GM12878 (cell line): ENCODE measurements at regions not wholly inside any gene's neighbourhood (a gene's known extent, or its start where the extent isn't known, plus 50 kb on each side); places are given as distances from the start of the nearest gene placed in this dataset.

Experiments used
- ATF7 ChIP-seq: fragments of 450-650 bp; IDR thresholded peaks from 2 replicates; pipeline ENCODE4 v1.6.1; 2016; ENCODE audit warnings: low read depth, mild to moderate bottlenecking
- BCL11A ChIP-seq: IDR thresholded peaks from 2 replicates; pipeline ENCODE4 v1.6.1; 2011; ENCODE audit warnings: low read depth, low read length
- BHLHE40 ChIP-seq, 2 experiments: fragments of 450-650 bp in 1 of 2; IDR thresholded peaks; 2 replicates each; pipeline ENCODE4 v1.6.1; 2011 to 2017; ENCODE audit warnings: low read depth in 2 of 2, borderline replicate concordance in 1 of 2, improper control_type of control experiment in 1 of 2, low read length in 1 of 2, mild to moderate bottlenecking in 1 of 2
- CBFB ChIP-seq: IDR thresholded peaks from 2 replicates; pipeline ENCODE4 v1.6.1; 2016; ENCODE audit warnings: antibody characterized with exemption, low read depth
- DPF2 ChIP-seq: fragments of 450-650 bp; IDR thresholded peaks from 2 replicates; pipeline ENCODE4 v1.6.1; 2017; ENCODE audit warnings: mild to moderate bottlenecking
- EED ChIP-seq: sonication (generic); IDR thresholded peaks from 2 replicates; pipeline ENCODE4 v1.6.1; 2016; ENCODE audit warnings: antibody characterized with exemption, low read depth
- EP300 ChIP-seq, 2 experiments: fragments of 150-350 bp in 1 of 2; IDR thresholded peaks; 2 replicates each; pipeline ENCODE4 v1.6.1; 2011 to 2012; ENCODE audit warnings: low read depth in 2 of 2, low read length in 2 of 2, borderline replicate concordance in 1 of 2, improper control_type of control experiment in 1 of 2, inconsistent platforms in 1 of 2; ENCODE audit not compliant: control insufficient read depth in 1 of 2
- FOS ChIP-seq: IDR thresholded peaks from 3 replicates; pipeline ENCODE4 v1.6.1; 2011; ENCODE audit warnings: borderline replicate concordance; ENCODE audit not compliant: insufficient read length; ENCODE audit errors: extremely low read depth
- FOXM1 ChIP-seq: IDR thresholded peaks from 2 replicates; pipeline ENCODE4 v1.6.1; 2012; ENCODE audit warnings: low read depth, mild to moderate bottlenecking, inconsistent platforms, low read length, moderate library complexity
- HCFC1 ChIP-seq: fragments of 150-350 bp; IDR thresholded peaks from 2 replicates; pipeline ENCODE4 v1.6.1; 2014; ENCODE audit warnings: low read length
- IKZF1 ChIP-seq: fragments of 450-650 bp; conservative IDR thresholded peaks from 2 replicates; pipeline ENCODE4 v1.6.1; 2017; ENCODE audit warnings: antibody characterized with exemption, mild to moderate bottlenecking
- IKZF2 ChIP-seq, 2 experiments: fragments of 450-650 bp; IDR thresholded peaks; 2 replicates each; pipeline ENCODE4 v1.6.1; 2017; ENCODE audit warnings: mild to moderate bottlenecking in 2 of 2, moderate library complexity in 2 of 2
- IRF4 ChIP-seq: IDR thresholded peaks from 2 replicates; pipeline ENCODE4 v1.6.1; 2011; ENCODE audit warnings: low read depth, low read length
- JUNB ChIP-seq: IDR thresholded peaks from 2 replicates; pipeline ENCODE4 v1.6.1; 2016; ENCODE audit warnings: antibody characterized with exemption, mild to moderate bottlenecking
- KAT2A ChIP-seq: conservative IDR thresholded peaks from 2 replicates; pipeline ENCODE4 v1.6.1; 2011; ENCODE audit warnings: low read depth, low read length; ENCODE audit not compliant: control insufficient read depth
- MTA2 ChIP-seq: fragments of 450-650 bp; IDR thresholded peaks from 2 replicates; pipeline ENCODE4 v1.6.1; 2016; ENCODE audit warnings: low read depth, mild to moderate bottlenecking, moderate library complexity
- NBN ChIP-seq: fragments of 450-650 bp; IDR thresholded peaks from 2 replicates; pipeline ENCODE4 v1.6.1; 2016
- NFIC ChIP-seq: IDR thresholded peaks from 2 replicates; pipeline ENCODE4 v1.6.1; 2012; ENCODE audit warnings: low read depth, mild to moderate bottlenecking, inconsistent platforms, low read length, moderate library complexity
- NR2F1 ChIP-seq: fragments of 450-650 bp; conservative IDR thresholded peaks from 2 replicates; pipeline ENCODE4 v1.6.1; 2017; ENCODE audit warnings: mild to moderate bottlenecking
- PAX5 ChIP-seq: IDR thresholded peaks from 2 replicates; pipeline ENCODE4 v1.6.1; 2011; ENCODE audit warnings: low read depth, low read length, borderline replicate concordance
- POU2F2 ChIP-seq: IDR thresholded peaks from 3 replicates; pipeline ENCODE4 v1.6.1; 2011; ENCODE audit warnings: low read depth, mild to moderate bottlenecking, low read length, borderline replicate concordance
- RUNX3 ChIP-seq: IDR thresholded peaks from 2 replicates; pipeline ENCODE4 v1.6.1; 2012; ENCODE audit warnings: low read length, inconsistent platforms
- SUPT20H ChIP-seq: IDR thresholded peaks from 2 replicates; pipeline ENCODE4 v1.6.1; 2011; ENCODE audit warnings: low read depth, mild to moderate bottlenecking, low read length, moderate library complexity, borderline replicate concordance; ENCODE audit not compliant: control insufficient read depth
- SUZ12 ChIP-seq: fragments of 200-600 bp; sonication (generic); IDR thresholded peaks from one replicate; pipeline ENCODE4 v1.6.1; 2018; ENCODE audit warnings: antibody characterized with exemption, mild to moderate bottlenecking; ENCODE audit not compliant: unreplicated experiment
- ZNF622 ChIP-seq: fragments of 450-650 bp; IDR thresholded peaks from 2 replicates; pipeline ENCODE4 v1.6.1; 2017; ENCODE audit warnings: mild to moderate bottlenecking, inconsistent platforms
- TF ChIP-seq, protein P1 (sequence below): fragments of 450-650 bp; IDR thresholded peaks from 2 replicates; pipeline ENCODE4 v1.6.1; 2017; ENCODE audit warnings: mild to moderate bottlenecking, low read depth, inconsistent platforms; ENCODE audit not compliant: poor library complexity, severe bottlenecking
- TF ChIP-seq, protein P2 (sequence below): fragments of 450-650 bp; IDR thresholded peaks from 2 replicates; pipeline ENCODE4 v1.6.1; 2016; ENCODE audit warnings: mild to moderate bottlenecking
- TF ChIP-seq, protein P3 (sequence below): IDR thresholded peaks from 2 replicates; pipeline ENCODE4 v1.6.1; 2011; ENCODE audit warnings: mild to moderate bottlenecking, low read depth, low read length, moderate library complexity; ENCODE audit not compliant: insufficient replicate concordance

DNA sequence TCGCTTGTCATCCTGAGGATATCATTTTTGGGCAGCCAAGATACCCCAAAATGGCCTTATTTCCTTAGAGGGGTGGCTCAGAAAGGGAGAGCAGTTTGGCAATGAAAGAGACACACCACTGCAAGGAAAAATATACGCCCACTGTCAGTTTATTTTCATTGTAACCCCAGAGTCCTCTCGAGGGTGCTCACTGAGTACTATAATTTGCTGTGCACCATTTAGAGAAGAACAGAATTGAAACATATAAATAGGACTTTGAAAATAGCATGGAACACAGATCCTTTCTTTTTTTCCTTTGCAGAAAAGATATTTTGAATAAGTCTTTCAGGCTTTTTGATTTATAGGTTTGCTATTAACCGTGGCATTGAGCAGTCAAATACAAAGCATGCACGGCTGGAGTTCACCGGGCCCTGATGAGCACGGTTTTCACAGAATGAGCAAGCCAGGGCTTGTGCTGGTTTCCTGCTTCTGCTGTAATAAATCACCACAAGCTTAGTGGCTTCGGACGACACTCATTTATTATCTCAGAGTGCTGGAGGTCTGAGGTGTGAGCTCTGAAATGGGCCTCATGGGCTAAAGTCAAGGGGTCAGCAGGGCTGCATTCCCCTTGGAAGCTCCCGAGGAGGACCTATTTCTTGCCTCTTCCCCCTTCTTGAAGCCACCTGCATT, 152.3 kb downstream of the ZNF664 start (continued):
- peak; percentile 52; the same call in 1 of the 2 replicates for TF ChIP-seq FOXM1
- peak; percentile 67; the same call in 1 of the 2 replicates for TF ChIP-seq NFIC
- TF ChIP-seq JUNB, result peak; percentile 78
- peak; percentile 57; the same call in 1 of the 2 replicates for TF ChIP-seq NBN
- peak; percentile 61; the same call in 1 of the 3 replicates for TF ChIP-seq POU2F2
- TF ChIP-seq IRF4, result peak; percentile 85
- no peak for TF ChIP-seq SUPT20H
- no peak for TF ChIP-seq KAT2A
- TF ChIP-seq, protein P1, sequence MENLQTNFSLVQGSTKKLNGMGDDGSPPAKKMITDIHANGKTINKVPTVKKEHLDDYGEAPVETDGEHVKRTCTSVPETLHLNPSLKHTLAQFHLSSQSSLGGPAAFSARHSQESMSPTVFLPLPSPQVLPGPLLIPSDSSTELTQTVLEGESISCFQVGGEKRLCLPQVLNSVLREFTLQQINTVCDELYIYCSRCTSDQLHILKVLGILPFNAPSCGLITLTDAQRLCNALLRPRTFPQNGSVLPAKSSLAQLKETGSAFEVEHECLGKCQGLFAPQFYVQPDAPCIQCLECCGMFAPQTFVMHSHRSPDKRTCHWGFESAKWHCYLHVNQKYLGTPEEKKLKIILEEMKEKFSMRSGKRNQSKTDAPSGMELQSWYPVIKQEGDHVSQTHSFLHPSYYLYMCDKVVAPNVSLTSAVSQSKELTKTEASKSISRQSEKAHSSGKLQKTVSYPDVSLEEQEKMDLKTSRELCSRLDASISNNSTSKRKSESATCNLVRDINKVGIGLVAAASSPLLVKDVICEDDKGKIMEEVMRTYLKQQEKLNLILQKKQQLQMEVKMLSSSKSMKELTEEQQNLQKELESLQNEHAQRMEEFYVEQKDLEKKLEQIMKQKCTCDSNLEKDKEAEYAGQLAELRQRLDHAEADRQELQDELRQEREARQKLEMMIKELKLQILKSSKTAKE, result peak; percentile 88
- TF ChIP-seq EP300 (IDR thresholded peaks at IDR 0.05; ENCODE audit: borderline replicate concordance in 1 of 2, control insufficient read depth in 1 of 2, low read depth in 2 of 2, low read length in 2 of 2), result peak; percentile 58 to 82; a peak in 2 of 4 replicates
- no peak for TF ChIP-seq HCFC1
- 0 out of 2 replicates have a peak, but pooled peaks have one; percentile 40 for TF ChIP-seq CBFB
- TF ChIP-seq RUNX3, result peak; percentile 85
- peak; percentile 85 for TF ChIP-seq BCL11A
- TF ChIP-seq DPF2, result peak; percentile 81
- TF ChIP-seq, protein P2, sequence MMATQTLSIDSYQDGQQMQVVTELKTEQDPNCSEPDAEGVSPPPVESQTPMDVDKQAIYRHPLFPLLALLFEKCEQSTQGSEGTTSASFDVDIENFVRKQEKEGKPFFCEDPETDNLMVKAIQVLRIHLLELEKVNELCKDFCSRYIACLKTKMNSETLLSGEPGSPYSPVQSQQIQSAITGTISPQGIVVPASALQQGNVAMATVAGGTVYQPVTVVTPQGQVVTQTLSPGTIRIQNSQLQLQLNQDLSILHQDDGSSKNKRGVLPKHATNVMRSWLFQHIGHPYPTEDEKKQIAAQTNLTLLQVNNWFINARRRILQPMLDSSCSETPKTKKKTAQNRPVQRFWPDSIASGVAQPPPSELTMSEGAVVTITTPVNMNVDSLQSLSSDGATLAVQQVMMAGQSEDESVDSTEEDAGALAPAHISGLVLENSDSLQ, result peak; percentile 50
- peak; percentile 60 for TF ChIP-seq ATF7
- peak; percentile 51 for TF ChIP-seq EED
- TF ChIP-seq ZNF622, result no peak
- peak; percentile 73 for TF ChIP-seq PAX5
- TF ChIP-seq, protein P3, sequence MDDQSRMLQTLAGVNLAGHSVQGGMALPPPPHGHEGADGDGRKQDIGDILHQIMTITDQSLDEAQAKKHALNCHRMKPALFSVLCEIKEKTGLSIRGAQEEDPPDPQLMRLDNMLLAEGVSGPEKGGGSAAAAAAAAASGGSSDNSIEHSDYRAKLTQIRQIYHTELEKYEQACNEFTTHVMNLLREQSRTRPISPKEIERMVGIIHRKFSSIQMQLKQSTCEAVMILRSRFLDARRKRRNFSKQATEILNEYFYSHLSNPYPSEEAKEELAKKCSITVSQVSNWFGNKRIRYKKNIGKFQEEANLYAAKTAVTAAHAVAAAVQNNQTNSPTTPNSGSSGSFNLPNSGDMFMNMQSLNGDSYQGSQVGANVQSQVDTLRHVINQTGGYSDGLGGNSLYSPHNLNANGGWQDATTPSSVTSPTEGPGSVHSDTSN, result peak; percentile 72
- peak; percentile 78 for TF ChIP-seq NR2F1
- peak; percentile 91 for TF ChIP-seq BHLHE40 (IDR thresholded peaks at IDR 0.05; ENCODE audit: borderline replicate concordance in 1 of 2, low read depth in 2 of 2, low read length in 1 of 2)
- TF ChIP-seq SUZ12, result no peak
- peak; percentile 82 for TF ChIP-seq MTA2
- TF ChIP-seq FOS, result no peak
- TF ChIP-seq IKZF2 (IDR thresholded peaks at IDR 0.05), result peak; percentile 38 to 68; a peak in 3 of 4 replicates
- peak; percentile 55; the same call in 1 of the 2 replicates for TF ChIP-seq IKZF1
